ENCODE measurements at regions not wholly inside any gene's neighbourhood (a gene's known extent, or its start where the extent isn't known, plus 50 kb on each side); places are given as distances from the start of the nearest gene placed in this dataset.

DNA sequence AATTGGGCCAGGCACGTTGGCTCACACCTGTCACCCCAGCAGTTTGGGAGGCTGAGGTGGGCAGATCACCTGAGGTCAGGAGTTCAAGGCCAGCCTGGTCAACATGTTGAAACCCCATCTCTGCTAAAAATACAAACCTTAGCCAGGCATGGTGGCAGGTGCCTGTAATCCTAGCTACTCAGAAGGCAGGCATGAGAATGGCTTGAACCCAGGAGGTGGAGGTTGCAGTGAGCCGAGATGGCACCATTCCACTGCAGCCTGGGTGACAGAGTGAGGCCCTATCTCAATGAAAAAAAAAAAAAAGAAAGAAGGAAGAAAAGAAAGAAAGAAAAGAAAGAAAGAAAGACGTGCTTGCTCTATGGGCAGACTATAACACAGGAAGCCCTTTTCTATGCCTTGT, 84.4 kb downstream of the FOXL1 start:
- DNase-seq (ENCODE audit: low spot score) = no peak
- H3K4me1 Mint-ChIP-seq (ENCODE audit: unreplicated experiment) = peaks cover 35% of the 10 kb centered on the region
- H3K4me3 Mint-ChIP-seq (ENCODE audit: unreplicated experiment) = no peak overlapping the region
- peaks cover 3% of the 10 kb centered on the region for H3K36me3 Mint-ChIP-seq (ENCODE audit: low read depth, unreplicated experiment)
- H3K9me3 Mint-ChIP-seq (ENCODE audit: unreplicated experiment) = no peaks in the 10 kb centered on the region
- TF ChIP-seq, protein P1, sequence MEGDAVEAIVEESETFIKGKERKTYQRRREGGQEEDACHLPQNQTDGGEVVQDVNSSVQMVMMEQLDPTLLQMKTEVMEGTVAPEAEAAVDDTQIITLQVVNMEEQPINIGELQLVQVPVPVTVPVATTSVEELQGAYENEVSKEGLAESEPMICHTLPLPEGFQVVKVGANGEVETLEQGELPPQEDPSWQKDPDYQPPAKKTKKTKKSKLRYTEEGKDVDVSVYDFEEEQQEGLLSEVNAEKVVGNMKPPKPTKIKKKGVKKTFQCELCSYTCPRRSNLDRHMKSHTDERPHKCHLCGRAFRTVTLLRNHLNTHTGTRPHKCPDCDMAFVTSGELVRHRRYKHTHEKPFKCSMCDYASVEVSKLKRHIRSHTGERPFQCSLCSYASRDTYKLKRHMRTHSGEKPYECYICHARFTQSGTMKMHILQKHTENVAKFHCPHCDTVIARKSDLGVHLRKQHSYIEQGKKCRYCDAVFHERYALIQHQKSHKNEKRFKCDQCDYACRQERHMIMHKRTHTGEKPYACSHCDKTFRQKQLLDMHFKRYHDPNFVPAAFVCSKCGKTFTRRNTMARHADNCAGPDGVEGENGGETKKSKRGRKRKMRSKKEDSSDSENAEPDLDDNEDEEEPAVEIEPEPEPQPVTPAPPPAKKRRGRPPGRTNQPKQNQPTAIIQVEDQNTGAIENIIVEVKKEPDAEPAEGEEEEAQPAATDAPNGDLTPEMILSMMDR (IDR thresholded peaks at IDR 0.05; ENCODE audit: unreplicated experiment) = no peak
- peaks cover 1% of the 10 kb centered on the region for H3K27me3 Mint-ChIP-seq (ENCODE audit: unreplicated experiment)
- no peak overlapping the region for H3K27ac Mint-ChIP-seq (ENCODE audit: unreplicated experiment)

DNA sequence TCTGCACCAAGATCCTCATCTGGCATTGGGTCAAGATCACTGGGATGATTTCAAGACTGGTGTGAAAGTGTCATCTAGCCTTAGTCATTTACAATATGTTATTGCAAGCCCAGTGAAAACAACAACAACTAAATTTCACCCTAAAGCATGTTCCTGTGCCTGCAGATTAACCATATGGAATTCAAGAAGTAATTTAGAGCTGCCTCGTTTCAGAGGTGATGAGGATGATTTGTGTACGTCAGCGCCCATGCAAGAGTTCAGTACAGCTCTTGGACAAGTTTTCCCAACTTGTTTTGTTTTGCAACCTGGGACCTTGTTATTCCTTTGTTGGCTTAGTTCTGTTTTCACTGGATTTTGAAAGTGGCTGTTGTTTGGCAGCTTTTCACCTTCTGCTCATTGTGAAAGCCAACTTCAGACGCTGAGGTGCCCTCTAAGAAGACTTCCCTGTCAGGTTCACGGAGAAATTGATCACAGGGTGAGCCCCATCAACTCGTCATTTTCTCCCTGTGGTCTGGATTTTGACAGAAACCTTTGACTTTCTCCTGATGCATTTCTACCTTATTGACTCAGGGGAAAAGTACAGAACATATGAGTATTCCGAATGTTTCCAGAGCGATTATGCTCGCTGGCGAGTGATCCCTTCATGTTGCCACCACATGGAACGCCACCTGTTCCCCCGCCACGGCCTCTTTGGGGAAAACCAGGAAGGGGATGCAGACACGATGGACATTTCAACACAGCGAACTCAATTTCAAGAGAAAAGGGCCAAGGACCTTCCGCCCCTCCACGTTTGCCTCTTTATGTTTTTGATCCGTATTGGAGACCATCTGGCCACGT, 85.6 kb downstream of the FOXL1 start:
- H3K36me3 Mint-ChIP-seq (ENCODE audit: low read depth, unreplicated experiment) = peaks cover 7% of the 10 kb centered on the region
- no peak overlapping the region for H3K4me3 Mint-ChIP-seq (ENCODE audit: unreplicated experiment)
- H3K9me3 Mint-ChIP-seq (ENCODE audit: unreplicated experiment) = peaks cover 4% of the 10 kb centered on the region
- TF ChIP-seq, protein P1 (IDR thresholded peaks at IDR 0.05; ENCODE audit: unreplicated experiment) = no peak
- peak overlapping the region; percentile 85 for H3K27ac Mint-ChIP-seq (ENCODE audit: unreplicated experiment)
- H3K4me1 Mint-ChIP-seq (ENCODE audit: unreplicated experiment) = peaks cover 45% of the 10 kb centered on the region
- peaks cover 1% of the 10 kb centered on the region for H3K27me3 Mint-ChIP-seq (ENCODE audit: unreplicated experiment)
- no peak for DNase-seq (ENCODE audit: low spot score)

DNA sequence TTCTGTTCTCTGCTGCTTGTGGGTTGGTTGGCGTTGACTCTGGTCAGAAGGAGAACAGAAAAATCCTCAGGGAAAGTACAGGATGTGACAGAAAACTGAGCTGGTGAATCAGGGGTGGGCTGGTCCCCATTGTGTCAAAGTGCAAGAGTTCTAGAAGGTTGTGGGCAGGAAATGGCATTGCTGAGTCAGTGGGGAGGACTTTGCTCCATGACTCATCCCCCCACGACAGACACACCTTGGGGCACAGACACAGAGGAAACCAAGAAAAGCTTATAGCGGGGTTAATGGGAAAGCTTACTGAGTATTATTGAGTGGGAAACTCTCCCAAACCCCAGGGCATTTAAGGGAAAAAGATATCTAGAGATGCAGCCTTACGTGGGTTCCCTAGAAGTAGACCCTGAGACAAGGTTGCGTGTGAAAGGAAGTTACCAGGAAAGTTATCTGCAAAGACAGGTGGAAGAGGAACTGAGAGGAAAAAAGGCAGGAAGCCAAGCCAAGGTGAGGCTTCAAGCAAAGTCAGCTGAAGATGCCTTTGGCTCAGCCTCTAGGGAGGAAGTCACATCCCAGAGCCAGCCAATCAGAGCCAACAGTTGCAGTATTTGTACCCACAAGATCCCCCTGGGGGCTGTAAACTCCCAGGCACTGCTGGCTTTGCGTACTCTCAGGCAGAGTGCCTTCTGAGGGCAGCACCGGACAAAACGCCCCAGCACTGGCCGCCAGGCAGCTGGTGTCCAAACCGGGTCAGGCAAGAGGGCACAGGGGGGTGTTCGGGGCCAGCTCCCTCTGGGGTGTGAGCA, 86.4 kb downstream of the FOXL1 start:
- TF ChIP-seq, protein P1 (IDR thresholded peaks at IDR 0.05; ENCODE audit: unreplicated experiment) = no peak
- H3K9me3 Mint-ChIP-seq (ENCODE audit: unreplicated experiment) = peaks cover 4% of the 10 kb centered on the region
- peak overlapping the region; percentile 85 for H3K27ac Mint-ChIP-seq (ENCODE audit: unreplicated experiment)
- no peak overlapping the region for H3K4me3 Mint-ChIP-seq (ENCODE audit: unreplicated experiment)
- no peaks in the 10 kb centered on the region for H3K27me3 Mint-ChIP-seq (ENCODE audit: unreplicated experiment)
- peaks cover 53% of the 10 kb centered on the region for H3K4me1 Mint-ChIP-seq (ENCODE audit: unreplicated experiment)
- H3K36me3 Mint-ChIP-seq (ENCODE audit: low read depth, unreplicated experiment) = peaks cover 7% of the 10 kb centered on the region
- no peak for DNase-seq (ENCODE audit: low spot score)

DNA sequence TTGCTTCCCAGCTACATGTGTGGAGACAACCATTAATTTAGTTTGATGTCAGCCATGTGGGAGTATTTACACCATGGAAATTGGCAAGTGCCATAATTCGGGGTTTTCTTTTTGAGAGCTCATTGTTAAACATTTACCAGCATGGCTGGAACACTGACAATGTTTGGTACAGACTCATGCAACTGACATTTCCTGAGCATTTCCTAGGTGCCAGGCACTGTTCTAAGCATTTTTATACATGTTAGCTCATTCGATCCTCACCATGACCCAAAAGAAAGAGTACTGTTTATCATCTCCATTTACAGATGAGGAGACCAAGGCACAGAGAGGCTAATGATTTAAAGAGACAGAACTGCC, 86.9 kb downstream of the FOXL1 start:
- peaks cover 58% of the 10 kb centered on the region for H3K4me1 Mint-ChIP-seq (ENCODE audit: unreplicated experiment)
- peaks cover 4% of the 10 kb centered on the region for H3K9me3 Mint-ChIP-seq (ENCODE audit: unreplicated experiment)
- TF ChIP-seq, protein P1 (IDR thresholded peaks at IDR 0.05; ENCODE audit: unreplicated experiment) = no peak
- no peak for DNase-seq (ENCODE audit: low spot score)
- no peak overlapping the region for H3K27ac Mint-ChIP-seq (ENCODE audit: unreplicated experiment)
- H3K36me3 Mint-ChIP-seq (ENCODE audit: low read depth, unreplicated experiment) = peaks cover 7% of the 10 kb centered on the region
- H3K4me3 Mint-ChIP-seq (ENCODE audit: unreplicated experiment) = no peak overlapping the region
- no peaks in the 10 kb centered on the region for H3K27me3 Mint-ChIP-seq (ENCODE audit: unreplicated experiment)

DNA sequence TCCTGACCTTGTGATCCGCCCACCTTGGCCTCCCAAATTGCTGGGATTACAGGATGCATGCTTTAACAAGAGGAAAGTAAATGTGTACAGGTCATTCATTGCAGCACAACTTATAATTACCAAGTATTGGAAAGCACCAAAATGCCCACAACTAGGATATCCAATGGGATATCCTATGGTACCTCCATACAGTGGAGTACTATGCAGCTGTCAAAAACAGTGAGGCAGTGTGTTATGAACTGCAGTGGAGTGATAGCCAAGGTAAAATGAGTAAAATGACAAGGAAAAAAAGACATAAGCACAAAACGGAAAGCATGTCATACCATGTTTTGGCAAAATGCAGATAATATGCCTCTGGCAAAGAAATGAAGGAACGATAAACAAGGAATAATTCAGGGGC, 87.6 kb downstream of the FOXL1 start:
- Mint-ChIP-seq H3K27me3 (ENCODE audit: unreplicated experiment) (no peaks in the 10 kb centered on the region), H3K27ac (ENCODE audit: unreplicated experiment) (no peak overlapping the region)

More for the DNA sequence above, 87.6 kb downstream of the FOXL1 start:
- peaks cover 4% of the 10 kb centered on the region for H3K9me3 Mint-ChIP-seq (ENCODE audit: unreplicated experiment)
- no peak overlapping the region for H3K4me3 Mint-ChIP-seq (ENCODE audit: unreplicated experiment)
- no peak for DNase-seq (ENCODE audit: low spot score)
- H3K4me1 Mint-ChIP-seq (ENCODE audit: unreplicated experiment) = peaks cover 58% of the 10 kb centered on the region
- TF ChIP-seq, protein P1 (IDR thresholded peaks at IDR 0.05; ENCODE audit: unreplicated experiment) = no peak
- peaks cover 7% of the 10 kb centered on the region for H3K36me3 Mint-ChIP-seq (ENCODE audit: low read depth, unreplicated experiment)

Data from endothelial cell (in vitro differentiated cells).